ENCODE measurements at regions not wholly inside any gene's neighbourhood (a gene's known extent, or its start where the extent isn't known, plus 50 kb on each side); places are given as distances from the start of the nearest gene placed in this dataset.
"Not testable (repeated sequence)": the region's sequence is repeated elsewhere in the genome, so short reads cannot be mapped to it uniquely, and the experiment has no call there.

GRCh38 chr16:21339269-21339641 is 61.2 kb upstream of the CRYM start:
- no peak for DNase-seq
- ATAC-seq (ENCODE audit: poor library complexity): no peak
- intact Hi-C loops (cut with DNase I): no loop called here

DNA sequence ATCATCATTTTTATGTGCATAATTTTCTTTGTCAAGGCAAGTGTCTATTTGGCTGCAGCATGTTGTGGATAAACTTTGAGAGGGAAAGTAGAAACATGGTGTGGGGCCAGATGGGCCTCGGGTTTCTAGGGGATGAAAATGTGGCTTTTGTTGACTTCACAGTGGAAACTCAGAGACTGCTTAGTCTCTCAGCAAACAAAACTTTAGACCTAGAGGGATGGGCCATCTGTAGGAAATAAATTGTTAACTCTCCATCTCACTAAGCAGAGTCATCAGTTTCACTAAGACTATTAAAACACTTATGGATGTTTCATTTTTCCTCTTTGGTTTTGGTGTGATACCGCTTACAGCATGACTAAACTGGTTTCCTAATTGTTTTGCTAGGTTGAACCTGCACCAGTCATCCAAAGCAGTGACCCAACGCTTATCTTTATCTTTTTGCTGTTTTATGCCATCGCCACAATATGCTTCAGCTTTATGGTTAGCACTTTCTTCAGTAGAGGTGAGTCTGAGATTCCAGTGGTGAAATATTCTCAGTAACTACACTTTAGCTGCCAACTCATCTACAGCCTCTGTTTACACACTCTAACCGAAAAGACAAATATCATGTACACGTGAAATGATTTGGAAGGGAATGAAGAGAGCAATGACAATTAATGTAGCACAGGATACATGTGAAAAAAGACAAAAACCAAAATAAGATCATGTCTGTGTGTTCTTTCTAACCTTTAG is 60.6 kb upstream of the CRYM start:
- intact Hi-C loops (cut with DNase I): no loop called here
- DNase-seq (no peak), ATAC-seq (ENCODE audit: poor library complexity) (no peak)

DNA sequence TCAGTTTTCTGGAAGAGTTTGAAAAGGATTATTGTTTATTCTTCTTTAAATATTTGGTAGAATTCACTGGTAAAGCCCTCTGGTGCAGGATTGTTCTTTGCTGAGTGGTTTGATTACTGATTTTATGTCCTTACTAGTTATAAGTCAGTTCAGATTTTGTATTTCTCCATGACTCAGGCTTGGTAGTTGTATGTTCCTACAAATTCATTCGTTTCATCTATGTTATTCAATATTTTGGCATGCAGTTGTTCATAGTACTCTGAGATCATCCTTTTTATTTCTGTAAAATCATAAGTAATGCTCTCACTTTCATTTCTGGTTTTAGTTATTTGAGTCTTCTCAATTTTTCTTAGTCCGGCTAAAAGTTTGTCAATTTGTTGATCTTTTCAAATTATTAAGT is 58.1 kb upstream of the CRYM start:
- intact Hi-C loops (cut with DNase I): no loop called here
- no peak for DNase-seq
- no peak for ATAC-seq (ENCODE audit: poor library complexity)

DNA sequence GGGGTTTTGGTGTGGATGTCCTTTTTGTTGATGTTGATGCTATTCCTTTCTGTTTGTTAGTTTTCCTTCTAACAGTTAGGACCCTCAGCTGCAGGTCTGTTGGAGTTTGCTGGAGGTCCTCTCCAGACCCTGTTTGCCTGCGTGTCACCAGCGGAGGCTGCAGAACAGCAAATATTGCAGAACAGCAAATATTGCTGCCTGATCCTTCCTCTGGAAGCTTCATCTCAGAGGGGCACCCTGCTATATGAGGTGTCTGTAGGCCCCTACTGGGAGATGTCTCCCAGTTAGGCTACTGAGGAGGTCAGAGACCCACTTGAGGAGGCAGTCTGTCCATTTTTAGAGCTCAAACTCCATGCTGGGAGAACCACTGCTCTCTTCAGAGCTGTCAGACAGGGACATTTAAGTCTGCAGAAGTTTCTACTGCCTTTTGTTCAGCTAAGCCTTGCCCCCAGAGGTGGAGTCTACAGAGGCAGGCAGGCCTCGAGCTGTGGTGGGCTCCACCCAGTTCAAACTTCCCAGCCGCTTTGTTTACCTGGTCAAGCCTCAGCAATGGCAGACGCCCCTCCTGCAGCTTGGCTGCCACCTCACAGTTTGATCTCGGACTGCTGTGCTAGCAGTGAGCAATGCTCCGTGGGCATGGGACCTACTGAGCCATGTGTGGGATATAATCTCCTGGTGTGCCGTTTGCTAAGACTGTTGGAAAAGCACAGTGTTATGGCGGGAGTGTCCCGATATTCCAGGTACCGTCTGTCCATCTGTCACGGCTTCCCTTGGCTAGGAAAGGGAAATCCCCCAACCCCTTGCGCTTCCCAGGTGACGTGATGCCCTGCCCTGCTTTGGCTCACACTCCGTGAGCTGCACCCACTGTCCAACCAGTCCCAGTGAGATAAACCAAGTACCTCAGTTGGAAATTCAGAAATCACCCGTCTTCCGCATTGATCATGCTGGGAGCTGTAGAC is 56.4 kb upstream of the CRYM start:
- intact Hi-C loops (cut with DNase I); ATAC-seq (ENCODE audit: poor library complexity); DNase-seq: not testable (repeated sequence)

- intact Hi-C loops (cut with DNase I); DNase-seq; ATAC-seq (ENCODE audit: poor library complexity): not testable (repeated sequence)
These were observed 55.6 kb upstream of the CRYM start for GRCh38 chr16:21333683-21334082.

All from Right ventricle myocardium superior (tissue), 1 donor.